ENCODE measurements at regions not wholly inside any gene's neighbourhood (a gene's known extent, or its start where the extent isn't known, plus 50 kb on each side); places are given as distances from the start of the nearest gene placed in this dataset.

- TF ChIP-seq POLR2A (IDR thresholded peaks at IDR 0.05; ENCODE audit: low read depth, low read length), result no peak
- no peak for TF ChIP-seq EZH2 (IDR thresholded peaks at IDR 0.05; ENCODE audit: borderline replicate concordance, low read depth, low read length, severe bottlenecking)
- TF ChIP-seq CTCF (IDR thresholded peaks at IDR 0.05; ENCODE audit: extremely low read depth in 1 of 2, insufficient read depth in 1 of 2, low read depth in 1 of 2, low read length in 2 of 2), result no peak
- no peak for TF ChIP-seq MAX (IDR thresholded peaks at IDR 0.05; ENCODE audit: insufficient read depth, insufficient read length)
- no peak for TF ChIP-seq MYC (IDR thresholded peaks at IDR 0.05; ENCODE audit: low read depth, low read length)
- TF ChIP-seq POLR2AphosphoS5 (IDR thresholded peaks at IDR 0.05; ENCODE audit: insufficient read depth, low read depth, low read length), result no peak
- no peak for TF ChIP-seq FOS (IDR thresholded peaks at IDR 0.05; ENCODE audit: borderline replicate concordance, insufficient read depth, low read length)
These were observed 330.9 kb upstream of the POU1F1 start for GRCh38 chr3:87607234-87607633.
